HCT116 (cell line): ENCODE measurements at regions not wholly inside any gene's neighbourhood (a gene's known extent, or its start where the extent isn't known, plus 50 kb on each side); places are given as distances from the start of the nearest gene placed in this dataset.

Experiments
- ATAC-seq: fragments of 200-7000 bp; cut with Tn5 transposase; 2 replicates; pipeline ENCODE4 v1.9.1; 2020; ENCODE audit warnings: mild to moderate bottlenecking, moderate library complexity
- BruUV-seq: library from RNA; stranded (reverse); fragments of 400-500 nt; replicated peaks from 2 replicates; lab custom pipeline; 2021; lab: Mats Ljungman, UMichigan
- CTCF ChIA-PET: fragments of 300-600 bp; sonication (Branson Sonifier 250); formaldehyde crosslinking; loops from one replicate; lab custom pipeline; 2021; ENCODE audit warnings: antibody characterized with exemption; lab: Charles Lee
- POLR2A ChIA-PET: fragments of 300-600, 350-600 bp; sonication (Branson Sonifier 250); formaldehyde crosslinking; loops from one replicate; lab custom pipeline; 2021; ENCODE audit warnings: antibody characterized with exemption; lab: Charles Lee
- RAD21 ChIA-PET, 2 experiments: fragments of 300-600 bp; sonication (Branson Sonifier 250); formaldehyde crosslinking; loops; one replicate each; lab custom pipeline; 2023; ENCODE audit warnings: low total read pairs in 2 of 2; ENCODE audit not compliant: uncharacterized antibody in 2 of 2, unreplicated experiment in 2 of 2, low non-redundant PET in 1 of 2; lab: Charles Lee
- DNase-seq: peaks from one replicate; pipeline ENCODE4 v3.0.0-alpha.2; 2010; ENCODE audit warnings: low read depth, low spot score
- H2AFZ ChIP-seq: fragments of 200-600 bp; shearing (Covaris generic), sonication (generic); 2 replicates; pipeline ENCODE4 v1.6.1; 2017; ENCODE audit warnings: low read depth, mixed run types, mixed read lengths, antibody characterized with exemption, low read length; ENCODE audit not compliant: poor library complexity, severe bottlenecking
- H3K27ac ChIP-seq: 2 replicates; pipeline ENCODE4 v1.5.1; 2012; ENCODE audit warnings: low read depth, low read length
- H3K27me3 ChIP-seq: fragments of 200-600 bp; sonication (generic); 2 replicates; pipeline ENCODE4 v1.6.1; 2016; ENCODE audit warnings: mixed run types, low read length, mixed read lengths; ENCODE audit not compliant: insufficient read depth
- H3K36me3 ChIP-seq, 2 experiments: fragments of 200-500 bp in 1 of 2; fragments of 200-600 bp in 1 of 2; sonication (Bioruptor generic) in 1 of 2; sonication (generic) in 1 of 2; 2 replicates each; pipeline versions ENCODE4 v1.5.1 to v1.6.1; 2014 to 2016; ENCODE audit warnings: low read length in 2 of 2, inconsistent platforms in 1 of 2, mixed read lengths in 1 of 2, mixed run types in 1 of 2; ENCODE audit not compliant: insufficient read depth in 2 of 2, control insufficient read depth in 1 of 2
- H3K4me1 ChIP-seq, 2 experiments: fragments of 200-600 bp in 1 of 2; sonication (generic) in 1 of 2; 2 replicates each; pipeline versions ENCODE4 v1.5.1 to v1.6.1; 2012 to 2017; ENCODE audit warnings: low read length in 2 of 2, inconsistent platforms in 1 of 2, mild to moderate bottlenecking in 1 of 2, mixed read lengths in 1 of 2, mixed run types in 1 of 2, moderate library complexity in 1 of 2; ENCODE audit not compliant: insufficient read depth in 2 of 2, control insufficient read depth in 1 of 2
- H3K4me2 ChIP-seq: fragments of 200-600 bp; sonication (generic); 2 replicates; pipeline ENCODE4 v1.6.1; 2017; ENCODE audit warnings: mixed run types, low read length, mixed read lengths
- H3K4me3 ChIP-seq, 2 experiments: fragments of 200-600 bp in 1 of 2; sonication (generic) in 1 of 2; replicated peaks in 1 of 2; 2 replicates each; pipeline ENCODE4 v1.5.1; 2011 to 2016; ENCODE audit warnings: low read length in 2 of 2, control low read depth in 1 of 2, low read depth in 1 of 2, mild to moderate bottlenecking in 1 of 2, mixed read lengths in 1 of 2, mixed run types in 1 of 2
- H3K79me2 ChIP-seq: fragments of 200-600 bp; sonication (generic); 2 replicates; pipeline ENCODE4 v1.6.1; 2017; ENCODE audit warnings: mild to moderate bottlenecking, mixed run types, low read length, moderate library complexity, mixed read lengths; ENCODE audit not compliant: insufficient read depth
- H3K9ac ChIP-seq: fragments of 200-600 bp; sonication (generic); 2 replicates; pipeline ENCODE4 v1.6.1; 2016; ENCODE audit warnings: low read length, mixed read lengths
- H3K9me2 ChIP-seq: fragments of 200-600 bp; sonication (generic), shearing (Covaris generic); 2 replicates; pipeline ENCODE4 v1.6.1; 2017; ENCODE audit warnings: mixed run types, mild to moderate bottlenecking, moderate library complexity; ENCODE audit not compliant: insufficient read depth
- H3K9me3 ChIP-seq, 2 experiments: fragments of 200-500 bp in 1 of 2; fragments of 200-600 bp in 1 of 2; sonication (Bioruptor generic) in 1 of 2; sonication (generic) in 1 of 2; 2 replicates each; pipeline ENCODE4 v1.6.1; 2014 to 2017; ENCODE audit warnings: low read length in 2 of 2, mixed read lengths in 2 of 2, inconsistent platforms in 1 of 2, low read depth in 1 of 2, mild to moderate bottlenecking in 1 of 2, mixed run types in 1 of 2, moderate library complexity in 1 of 2; ENCODE audit not compliant: control insufficient read depth in 1 of 2, insufficient read depth in 1 of 2
- H4K20me1 ChIP-seq: fragments of 200-600 bp; sonication (generic), shearing (Covaris generic); 2 replicates; pipeline ENCODE4 v1.6.1; 2017; ENCODE audit warnings: mixed run types, mild to moderate bottlenecking, moderate library complexity; ENCODE audit not compliant: insufficient read depth
- CBX3 ChIP-seq: IDR thresholded peaks from 2 replicates; pipeline ENCODE4 v1.6.1; 2012; ENCODE audit warnings: low read depth
- EGR1 ChIP-seq: IDR thresholded peaks from 2 replicates; pipeline ENCODE4 v1.6.1; 2012; ENCODE audit warnings: low read depth
- ELF1 ChIP-seq: IDR thresholded peaks from 2 replicates; pipeline ENCODE4 v1.6.1; 2012; ENCODE audit warnings: low read depth, borderline replicate concordance
- EZH2phosphoT487 ChIP-seq: fragments of 200-600 bp; IDR thresholded peaks from 2 replicates; pipeline ENCODE4 v1.6.1; 2018; ENCODE audit warnings: antibody characterized with exemption, borderline replicate concordance
- JUND ChIP-seq: IDR thresholded peaks from 2 replicates; pipeline ENCODE4 v1.6.1; 2012
- POLR2A ChIP-seq: IDR thresholded peaks from 2 replicates; pipeline ENCODE4 v1.7.0; 2011; ENCODE audit warnings: borderline replicate concordance; ENCODE audit not compliant: insufficient read depth, insufficient read length; ENCODE audit errors: extremely low read depth
- RAD21 ChIP-seq: IDR thresholded peaks from 2 replicates; pipeline ENCODE4 v1.6.1; 2012; ENCODE audit warnings: low read depth, mild to moderate bottlenecking
- SIN3A ChIP-seq: IDR thresholded peaks from 2 replicates; pipeline ENCODE4 v1.6.1; 2012; ENCODE audit warnings: low read depth
- SP1 ChIP-seq: IDR thresholded peaks from 2 replicates; pipeline ENCODE4 v1.6.1; 2012; ENCODE audit warnings: low read depth
- SRF ChIP-seq: IDR thresholded peaks from 2 replicates; pipeline ENCODE4 v1.6.1; 2012; ENCODE audit warnings: low read depth
- TCF7L2 ChIP-seq: IDR thresholded peaks from 2 replicates; pipeline ENCODE4 v1.7.0; 2011; ENCODE audit warnings: borderline replicate concordance, inconsistent platforms; ENCODE audit not compliant: insufficient read depth, insufficient read length; ENCODE audit errors: extremely low read depth
- YY1 ChIP-seq: IDR thresholded peaks from 2 replicates; pipeline ENCODE4 v1.6.1; 2011; ENCODE audit warnings: low read length, low read depth, moderate library complexity, mild to moderate bottlenecking; ENCODE audit not compliant: insufficient replicate concordance; ENCODE audit errors: extremely low read depth
- ZFX ChIP-seq: fragments of 450-650 bp; IDR thresholded peaks from 2 replicates; pipeline ENCODE4 v1.6.1; 2017
- ZNF274 ChIP-seq: fragments of 200-500 bp; sonication (Bioruptor generic); IDR thresholded peaks from 2 replicates; pipeline ENCODE4 v1.6.1; 2014; ENCODE audit warnings: mild to moderate bottlenecking, low read depth, low read length, inconsistent platforms
- intact Hi-C: fragments of 100-400 bp; cut with micrococcal nuclease; formaldehyde crosslinking; loops from 2 replicates; pipeline ENCODE4 v1.10.0; 2022
- TF ChIP-seq, protein P1 (sequence below): IDR thresholded peaks from 2 replicates; pipeline ENCODE4 v1.6.1; 2012; ENCODE audit warnings: low read depth
- TF ChIP-seq, protein P2 (sequence below): IDR thresholded peaks from 2 replicates; pipeline ENCODE4 v1.6.1; 2011; ENCODE audit warnings: mild to moderate bottlenecking, low read length, moderate library complexity; ENCODE audit not compliant: insufficient replicate concordance; ENCODE audit errors: extremely low read depth

DNA sequence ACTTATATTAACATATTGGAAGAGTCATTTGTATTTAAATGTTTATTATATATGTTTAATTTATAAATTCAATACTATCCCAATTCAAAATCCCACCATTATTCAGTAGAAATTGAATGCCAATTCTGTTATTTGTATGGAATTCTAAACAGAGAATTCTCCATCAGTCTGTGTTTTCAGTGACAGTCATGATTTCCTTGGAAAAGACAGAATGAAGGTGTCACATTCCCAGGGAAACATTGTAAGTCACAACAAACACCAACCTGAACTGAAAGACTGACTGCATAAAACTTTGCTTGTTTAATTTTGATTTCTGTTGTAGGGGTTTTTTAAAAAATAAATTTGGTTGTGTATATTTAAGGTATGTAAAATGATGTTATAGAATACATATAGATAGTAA, 769.8 kb upstream of the BCHE start:
- Histone ChIP-seq H2AFZ (no peak overlapping the region), H3K9me2 (no peaks in the 10 kb centered on the region; the same call in 1 of the 2 replicates), H4K20me1 (no peaks in the 10 kb centered on the region; the same call in 1 of the 2 replicates), H3K27ac (no peak overlapping the region), H3K36me3 (no peaks in the 10 kb centered on the region), H3K4me1 (no peaks in the 10 kb centered on the region), H3K4me3 (no peak overlapping the region), H3K79me2 (no peaks in the 10 kb centered on the region), H3K27me3 (no peaks in the 10 kb centered on the region), H3K9me3 (no peaks in the 10 kb centered on the region), H3K4me2 (no peak overlapping the region), H3K9ac (no peak overlapping the region)
- no TSS peak for BruUV-seq
- ChIA-PET CTCF (no interaction called here), POLR2A (no interaction called here), RAD21 (no interaction called here)
- no peak for DNase-seq
- intact Hi-C loops: no loop called here
- no peak for ATAC-seq
- no peak for TF ChIP-seq ZFX

DNA sequence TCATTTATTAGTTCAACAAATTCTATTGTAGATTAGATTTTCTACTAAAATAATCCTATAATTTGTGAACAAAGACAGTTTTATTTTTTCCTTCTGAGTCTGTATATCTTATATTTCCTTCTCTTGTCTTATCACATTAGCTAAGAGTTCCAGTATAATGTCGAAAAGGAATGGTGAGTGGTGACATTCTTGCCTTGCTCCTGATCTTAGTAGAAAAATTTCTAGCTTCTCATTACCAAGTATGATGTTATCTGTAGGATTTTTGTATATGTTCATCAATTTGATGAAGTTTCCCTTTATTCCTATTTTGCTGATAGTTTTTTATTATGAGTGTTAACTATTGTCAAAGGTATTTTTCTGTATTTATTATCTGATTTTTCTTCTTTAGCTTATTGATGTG, 756.6 kb upstream of the BCHE start:
- TF ChIP-seq RAD21 (no peak), POLR2A (no peak), SRF (no peak), ZNF274 (no peak), SIN3A (no peak), EGR1 (no peak), CBX3 (no peak), TCF7L2 (no peak), YY1 (no peak), SP1 (no peak), ELF1 (no peak), JUND (no peak), EZH2phosphoT487 (no peak)
- TF ChIP-seq, protein P1, sequence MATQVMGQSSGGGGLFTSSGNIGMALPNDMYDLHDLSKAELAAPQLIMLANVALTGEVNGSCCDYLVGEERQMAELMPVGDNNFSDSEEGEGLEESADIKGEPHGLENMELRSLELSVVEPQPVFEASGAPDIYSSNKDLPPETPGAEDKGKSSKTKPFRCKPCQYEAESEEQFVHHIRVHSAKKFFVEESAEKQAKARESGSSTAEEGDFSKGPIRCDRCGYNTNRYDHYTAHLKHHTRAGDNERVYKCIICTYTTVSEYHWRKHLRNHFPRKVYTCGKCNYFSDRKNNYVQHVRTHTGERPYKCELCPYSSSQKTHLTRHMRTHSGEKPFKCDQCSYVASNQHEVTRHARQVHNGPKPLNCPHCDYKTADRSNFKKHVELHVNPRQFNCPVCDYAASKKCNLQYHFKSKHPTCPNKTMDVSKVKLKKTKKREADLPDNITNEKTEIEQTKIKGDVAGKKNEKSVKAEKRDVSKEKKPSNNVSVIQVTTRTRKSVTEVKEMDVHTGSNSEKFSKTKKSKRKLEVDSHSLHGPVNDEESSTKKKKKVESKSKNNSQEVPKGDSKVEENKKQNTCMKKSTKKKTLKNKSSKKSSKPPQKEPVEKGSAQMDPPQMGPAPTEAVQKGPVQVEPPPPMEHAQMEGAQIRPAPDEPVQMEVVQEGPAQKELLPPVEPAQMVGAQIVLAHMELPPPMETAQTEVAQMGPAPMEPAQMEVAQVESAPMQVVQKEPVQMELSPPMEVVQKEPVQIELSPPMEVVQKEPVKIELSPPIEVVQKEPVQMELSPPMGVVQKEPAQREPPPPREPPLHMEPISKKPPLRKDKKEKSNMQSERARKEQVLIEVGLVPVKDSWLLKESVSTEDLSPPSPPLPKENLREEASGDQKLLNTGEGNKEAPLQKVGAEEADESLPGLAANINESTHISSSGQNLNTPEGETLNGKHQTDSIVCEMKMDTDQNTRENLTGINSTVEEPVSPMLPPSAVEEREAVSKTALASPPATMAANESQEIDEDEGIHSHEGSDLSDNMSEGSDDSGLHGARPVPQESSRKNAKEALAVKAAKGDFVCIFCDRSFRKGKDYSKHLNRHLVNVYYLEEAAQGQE: no peak
- TF ChIP-seq, protein P2, sequence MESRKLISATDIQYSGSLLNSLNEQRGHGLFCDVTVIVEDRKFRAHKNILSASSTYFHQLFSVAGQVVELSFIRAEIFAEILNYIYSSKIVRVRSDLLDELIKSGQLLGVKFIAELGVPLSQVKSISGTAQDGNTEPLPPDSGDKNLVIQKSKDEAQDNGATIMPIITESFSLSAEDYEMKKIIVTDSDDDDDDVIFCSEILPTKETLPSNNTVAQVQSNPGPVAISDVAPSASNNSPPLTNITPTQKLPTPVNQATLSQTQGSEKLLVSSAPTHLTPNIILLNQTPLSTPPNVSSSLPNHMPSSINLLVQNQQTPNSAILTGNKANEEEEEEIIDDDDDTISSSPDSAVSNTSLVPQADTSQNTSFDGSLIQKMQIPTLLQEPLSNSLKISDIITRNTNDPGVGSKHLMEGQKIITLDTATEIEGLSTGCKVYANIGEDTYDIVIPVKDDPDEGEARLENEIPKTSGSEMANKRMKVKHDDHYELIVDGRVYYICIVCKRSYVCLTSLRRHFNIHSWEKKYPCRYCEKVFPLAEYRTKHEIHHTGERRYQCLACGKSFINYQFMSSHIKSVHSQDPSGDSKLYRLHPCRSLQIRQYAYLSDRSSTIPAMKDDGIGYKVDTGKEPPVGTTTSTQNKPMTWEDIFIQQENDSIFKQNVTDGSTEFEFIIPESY: no peak

More for the DNA sequence above, 756.6 kb upstream of the BCHE start:
- BruUV-seq: no TSS peak
- no peak overlapping the region for H3K4me3 ChIP-seq
- H4K20me1 ChIP-seq: no peaks in the 10 kb centered on the region
- ChIA-PET CTCF (interaction anchor here (1.0 kb wide), 1 partner anchor 9 kb away, joined by 3 read pairs; no protein-coding TSS in a partner anchor), POLR2A (no interaction called here), RAD21 (no interaction called here)
- H3K27me3 ChIP-seq: no peaks in the 10 kb centered on the region
- no peak overlapping the region for H3K27ac ChIP-seq
- no peak overlapping the region for H3K9ac ChIP-seq
- no peaks in the 10 kb centered on the region for H3K4me1 ChIP-seq
- H3K9me3 ChIP-seq: no peaks in the 10 kb centered on the region
- H3K9me2 ChIP-seq: no peaks in the 10 kb centered on the region
- intact Hi-C loops: no loop called here
- no peak overlapping the region for H3K4me2 ChIP-seq
- no peak for ATAC-seq
- no peak for DNase-seq
- H3K79me2 ChIP-seq: no peaks in the 10 kb centered on the region
- no peaks in the 10 kb centered on the region for H3K36me3 ChIP-seq
- no peak overlapping the region for H2AFZ ChIP-seq
